Keratinocyte (primary cell): ENCODE measurements at regions not wholly inside any gene's neighbourhood (a gene's known extent, or its start where the extent isn't known, plus 50 kb on each side); places are given as distances from the start of the nearest gene placed in this dataset.

ENCODE experiments used
- CTCF ChIP-seq, 3 experiments: IDR thresholded peaks in 1 of 3; conservative IDR thresholded peaks in 1 of 3; optimal IDR thresholded peaks in 1 of 3; 2 replicates in 2 of 3; 3 replicates in 1 of 3; pipeline versions ENCODE3 to v1.5.1; 2011; ENCODE audit warnings: low read length in 3 of 3, mild to moderate bottlenecking in 3 of 3, moderate library complexity in 2 of 3, control low read depth in 1 of 3, inconsistent platforms in 1 of 3; ENCODE audit not compliant: insufficient read depth in 2 of 3; ENCODE audit errors: extremely low read depth in 1 of 3
- EZH2 ChIP-seq: IDR thresholded peaks from one replicate; pipeline ENCODE4 v1.6.1; 2012; ENCODE audit warnings: inconsistent platforms, mild to moderate bottlenecking, low read length, moderate library complexity

DNA sequence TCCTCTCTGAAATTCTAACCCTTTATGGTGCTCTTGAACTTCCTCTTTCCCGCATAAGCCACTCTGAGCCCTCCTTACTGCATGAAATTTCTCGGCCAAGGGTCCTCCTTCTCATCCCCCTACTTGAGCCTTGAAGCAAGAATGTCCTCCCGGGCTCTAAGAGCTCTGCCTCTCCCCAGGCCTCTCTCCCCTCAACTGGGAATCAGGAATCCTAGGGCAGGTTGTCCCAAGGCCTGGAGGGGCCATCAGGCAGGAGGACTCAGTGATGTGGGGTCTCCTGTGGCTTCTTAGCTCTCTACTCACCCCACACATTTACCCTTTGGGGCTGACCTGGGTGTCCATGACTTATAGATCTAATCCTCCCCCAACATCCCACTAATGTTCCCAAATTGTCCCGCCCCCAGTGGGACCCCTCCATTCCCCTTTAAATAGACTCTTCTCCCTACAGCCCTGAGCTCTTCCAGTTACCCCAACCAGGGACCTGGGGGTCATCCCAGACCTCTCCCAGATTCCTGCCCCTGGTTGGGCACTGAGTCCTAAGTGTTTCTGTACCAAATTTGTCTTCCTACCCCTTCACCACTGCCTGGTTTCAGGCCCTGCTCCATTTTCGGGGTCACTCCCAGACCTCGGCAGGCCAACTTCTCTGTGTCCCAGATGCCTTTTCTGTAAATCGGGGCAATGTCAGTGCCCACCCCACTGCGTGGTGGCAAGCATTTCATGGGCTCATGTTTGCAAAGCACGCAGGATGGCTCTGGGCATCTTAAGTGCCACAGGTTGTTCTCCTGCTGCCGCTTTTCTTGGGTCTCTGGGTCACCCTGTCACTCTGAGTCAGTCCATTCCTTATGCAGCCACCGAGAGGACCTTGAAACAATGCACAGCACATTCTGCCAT lies 171.2 kb downstream of the ASB1 start:
- TF ChIP-seq CTCF (optimal IDR thresholded peaks at IDR 0.05 in 1 of 3, IDR thresholded peaks at IDR 0.05 in 1 of 3, conservative IDR thresholded peaks at IDR 0.05 in 1 of 3; ENCODE audit: extremely low read depth in 1 of 3, insufficient read depth in 2 of 3, low read length in 3 of 3) (no peak), EZH2 (no peak)
